ENCODE measurements at regions not wholly inside any gene's neighbourhood (a gene's known extent, or its start where the extent isn't known, plus 50 kb on each side); places are given as distances from the start of the nearest gene placed in this dataset.

DNA sequence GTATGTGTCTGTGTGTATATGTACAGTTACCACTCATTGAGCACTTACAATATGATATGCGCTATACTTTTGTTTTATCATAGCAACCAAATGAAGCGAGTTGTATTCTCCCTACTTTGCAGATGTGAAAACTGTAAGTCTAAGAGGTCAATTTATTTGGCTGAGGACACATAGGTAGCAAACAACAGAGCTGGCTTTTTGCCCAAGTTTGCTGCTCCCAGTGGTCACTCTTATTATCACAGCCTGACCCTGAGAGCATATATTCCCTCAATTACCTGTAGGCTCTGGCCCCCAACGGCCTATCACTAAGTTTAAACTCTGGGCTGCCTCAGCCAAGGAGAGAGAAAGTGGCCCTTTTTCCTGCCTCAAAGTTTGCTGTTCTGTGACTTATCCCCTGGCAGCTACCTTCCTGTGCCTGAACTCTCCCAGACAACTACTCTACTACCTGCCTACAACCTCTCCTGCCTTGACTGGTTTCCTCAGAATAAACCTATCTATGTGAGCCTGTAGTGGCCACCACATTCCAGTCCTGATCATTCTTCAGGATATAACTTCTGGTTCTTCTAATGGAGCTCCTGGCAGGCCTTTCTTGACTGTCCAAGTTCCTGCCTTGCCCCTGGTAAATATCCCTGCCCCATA is 221.8 kb downstream of the FRK start:
- TF ChIP-seq, protein P1, sequence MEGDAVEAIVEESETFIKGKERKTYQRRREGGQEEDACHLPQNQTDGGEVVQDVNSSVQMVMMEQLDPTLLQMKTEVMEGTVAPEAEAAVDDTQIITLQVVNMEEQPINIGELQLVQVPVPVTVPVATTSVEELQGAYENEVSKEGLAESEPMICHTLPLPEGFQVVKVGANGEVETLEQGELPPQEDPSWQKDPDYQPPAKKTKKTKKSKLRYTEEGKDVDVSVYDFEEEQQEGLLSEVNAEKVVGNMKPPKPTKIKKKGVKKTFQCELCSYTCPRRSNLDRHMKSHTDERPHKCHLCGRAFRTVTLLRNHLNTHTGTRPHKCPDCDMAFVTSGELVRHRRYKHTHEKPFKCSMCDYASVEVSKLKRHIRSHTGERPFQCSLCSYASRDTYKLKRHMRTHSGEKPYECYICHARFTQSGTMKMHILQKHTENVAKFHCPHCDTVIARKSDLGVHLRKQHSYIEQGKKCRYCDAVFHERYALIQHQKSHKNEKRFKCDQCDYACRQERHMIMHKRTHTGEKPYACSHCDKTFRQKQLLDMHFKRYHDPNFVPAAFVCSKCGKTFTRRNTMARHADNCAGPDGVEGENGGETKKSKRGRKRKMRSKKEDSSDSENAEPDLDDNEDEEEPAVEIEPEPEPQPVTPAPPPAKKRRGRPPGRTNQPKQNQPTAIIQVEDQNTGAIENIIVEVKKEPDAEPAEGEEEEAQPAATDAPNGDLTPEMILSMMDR (IDR thresholded peaks at IDR 0.05; ENCODE audit: insufficient read depth, low read depth, low read length) = peak; percentile 65
- TF ChIP-seq EZH2 (IDR thresholded peaks at IDR 0.05; ENCODE audit: insufficient read depth, low read length) = no peak

Measured in astrocyte (in vitro differentiated cells and primary cell).